ENCODE measurements at regions not wholly inside any gene's neighbourhood (a gene's known extent, or its start where the extent isn't known, plus 50 kb on each side); places are given as distances from the start of the nearest gene placed in this dataset.

DNA sequence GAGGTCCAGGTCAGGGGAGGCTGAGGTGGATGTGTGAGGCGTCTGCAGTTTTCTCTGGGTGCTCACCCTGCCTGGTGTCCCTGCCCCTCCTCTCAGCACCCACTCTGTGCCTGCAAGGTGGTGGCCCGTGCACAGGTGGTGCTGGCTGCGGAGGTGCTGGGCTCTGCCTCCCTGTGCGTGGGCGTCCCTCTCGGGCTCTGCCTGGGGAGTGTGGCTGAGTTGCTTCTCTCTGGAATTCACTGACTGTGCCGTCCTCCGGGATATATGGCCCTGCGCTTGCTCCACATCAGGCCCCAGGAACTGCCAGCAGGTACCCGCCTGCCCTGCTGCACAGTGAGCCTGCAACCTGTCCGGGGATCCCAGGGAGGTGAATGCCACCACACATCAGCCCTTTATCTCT, 379.1 kb downstream of the TMEM121 start:
- TF ChIP-seq, protein P1, sequence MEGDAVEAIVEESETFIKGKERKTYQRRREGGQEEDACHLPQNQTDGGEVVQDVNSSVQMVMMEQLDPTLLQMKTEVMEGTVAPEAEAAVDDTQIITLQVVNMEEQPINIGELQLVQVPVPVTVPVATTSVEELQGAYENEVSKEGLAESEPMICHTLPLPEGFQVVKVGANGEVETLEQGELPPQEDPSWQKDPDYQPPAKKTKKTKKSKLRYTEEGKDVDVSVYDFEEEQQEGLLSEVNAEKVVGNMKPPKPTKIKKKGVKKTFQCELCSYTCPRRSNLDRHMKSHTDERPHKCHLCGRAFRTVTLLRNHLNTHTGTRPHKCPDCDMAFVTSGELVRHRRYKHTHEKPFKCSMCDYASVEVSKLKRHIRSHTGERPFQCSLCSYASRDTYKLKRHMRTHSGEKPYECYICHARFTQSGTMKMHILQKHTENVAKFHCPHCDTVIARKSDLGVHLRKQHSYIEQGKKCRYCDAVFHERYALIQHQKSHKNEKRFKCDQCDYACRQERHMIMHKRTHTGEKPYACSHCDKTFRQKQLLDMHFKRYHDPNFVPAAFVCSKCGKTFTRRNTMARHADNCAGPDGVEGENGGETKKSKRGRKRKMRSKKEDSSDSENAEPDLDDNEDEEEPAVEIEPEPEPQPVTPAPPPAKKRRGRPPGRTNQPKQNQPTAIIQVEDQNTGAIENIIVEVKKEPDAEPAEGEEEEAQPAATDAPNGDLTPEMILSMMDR (IDR thresholded peaks at IDR 0.05) = no peak
- TF ChIP-seq ZFX (IDR thresholded peaks at IDR 0.05; ENCODE audit: borderline replicate concordance) = no peak

All from 22Rv1 (cell line).